DND-41 (cell line): ENCODE measurements at regions not wholly inside any gene's neighbourhood (a gene's known extent, or its start where the extent isn't known, plus 50 kb on each side); places are given as distances from the start of the nearest gene placed in this dataset.

Experiments
- CTCF ChIP-seq: IDR thresholded peaks from 2 replicates; pipeline ENCODE4 v1.5.1; 2012; ENCODE audit warnings: borderline replicate concordance, low read length, moderate library complexity, mild to moderate bottlenecking; ENCODE audit not compliant: poor library complexity, severe bottlenecking; ENCODE audit errors: extremely low read depth
- EZH2 ChIP-seq: IDR thresholded peaks from 3 replicates; pipeline ENCODE4 v1.6.1; 2012; ENCODE audit warnings: borderline replicate concordance, low read depth, mild to moderate bottlenecking, moderate library complexity, low read length, inconsistent platforms; ENCODE audit not compliant: severe bottlenecking

GRCh38 chr12:131553096-131553777, 157.7 kb upstream of the SFSWAP start:
- TF ChIP-seq EZH2 (no peak), CTCF (no peak)
